HG03060 (cell line): ENCODE measurements at regions not wholly inside any gene's neighbourhood (a gene's known extent, or its start where the extent isn't known, plus 50 kb on each side); places are given as distances from the start of the nearest gene placed in this dataset.
"Not testable (repeated sequence)": the region's sequence is repeated elsewhere in the genome, so short reads cannot be mapped to it uniquely, and the experiment has no call there.

Source experiments
- ATAC-seq: cut with Tn5 transposase; IDR thresholded peaks from one replicate; pipeline ENCODE4 v1.9.1; 2021; ENCODE audit warnings: low read depth, moderate number of reproducible peaks; ENCODE audit not compliant: unreplicated experiment

DNA sequence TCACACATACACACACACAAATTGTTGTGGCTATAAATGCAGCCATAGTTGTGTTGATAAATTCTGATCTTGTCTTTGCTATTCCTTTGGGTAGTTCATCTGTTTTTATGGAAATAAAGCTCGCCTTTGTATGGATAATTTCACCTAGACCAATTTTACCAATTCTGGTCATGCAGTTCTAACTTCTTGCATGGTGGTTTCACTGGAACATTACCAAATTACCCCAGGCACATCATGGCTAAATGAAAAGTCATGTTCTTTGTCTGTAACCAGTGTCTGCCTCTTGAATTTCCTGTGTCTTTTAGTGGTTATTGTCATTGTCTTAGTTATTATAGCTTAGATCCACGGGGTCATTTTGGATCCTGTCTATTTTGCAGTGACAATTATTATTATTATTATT, 50.3 kb upstream of the TMC1 start:
- no peak for ATAC-seq

DNA sequence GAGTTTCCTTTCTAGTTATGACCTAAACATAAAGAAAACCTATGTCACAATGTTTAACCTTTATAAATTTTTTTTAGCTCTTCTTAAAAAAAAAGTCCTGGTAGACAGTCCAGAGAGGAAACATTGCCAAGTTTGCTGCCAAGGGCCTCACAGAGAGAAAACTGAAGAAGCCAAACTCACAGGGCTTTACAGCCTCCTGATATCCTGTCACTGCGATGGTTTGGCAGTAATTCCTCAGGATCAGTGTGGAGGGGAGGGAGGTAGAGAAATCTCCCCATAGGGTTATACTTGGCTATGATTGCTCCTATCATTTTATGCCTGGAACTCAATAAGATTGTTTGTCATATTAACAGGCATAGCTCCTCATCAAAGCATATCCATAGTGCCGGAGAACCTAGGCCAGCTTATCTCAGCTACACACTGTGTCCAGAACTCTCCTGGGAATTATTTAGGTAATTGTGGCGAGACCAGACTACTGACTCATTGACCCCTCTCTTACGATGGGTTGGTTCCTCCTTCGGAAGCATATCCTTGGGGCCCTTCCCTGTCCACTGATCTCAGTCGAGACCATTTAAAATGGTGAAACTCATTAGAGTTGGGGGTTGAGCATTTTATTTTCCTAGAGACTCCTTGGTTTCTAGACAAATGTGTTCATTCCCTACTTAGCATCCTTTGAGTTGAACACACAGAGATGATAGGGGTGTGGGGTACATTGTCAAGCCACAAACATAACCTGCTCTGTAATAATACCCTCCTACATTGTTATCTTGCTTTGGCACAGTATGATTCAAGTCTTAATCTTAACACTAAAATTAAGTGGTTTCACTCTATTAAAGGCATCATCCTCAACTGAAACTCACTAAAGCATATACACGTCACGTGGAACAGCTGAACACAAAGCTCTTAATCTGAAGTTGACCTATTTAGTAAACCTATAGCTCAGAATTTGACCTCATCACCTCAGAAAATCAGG, 53.4 kb upstream of the TMC1 start:
- ATAC-seq: no peak

DNA sequence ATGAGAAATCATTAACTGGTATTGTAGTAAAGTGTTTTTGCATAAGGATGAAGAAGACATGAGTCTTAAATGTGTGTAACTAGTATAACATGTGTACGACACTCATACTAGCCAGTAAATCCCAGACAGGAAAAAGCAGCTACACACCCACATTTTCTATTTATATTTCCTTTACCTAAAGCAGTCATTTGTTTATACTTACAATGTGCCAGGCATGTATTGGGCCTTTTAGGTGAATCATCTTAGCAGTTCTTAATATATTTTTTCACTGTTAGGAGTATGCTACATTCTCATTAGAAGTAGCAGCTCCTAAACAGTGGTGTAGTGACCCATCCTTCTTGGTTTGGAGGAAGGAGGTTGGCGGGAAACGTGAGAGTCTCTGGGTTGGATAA, 55.8 kb upstream of the TMC1 start:
- ATAC-seq: no peak

- ATAC-seq: no peak
These were observed 56.4 kb upstream of the TMC1 start for GRCh38 chr9:72464857-72465592.

GRCh38 chr9:72462340-72462739, 59.1 kb upstream of the TMC1 start:
- ATAC-seq: no peak

DNA sequence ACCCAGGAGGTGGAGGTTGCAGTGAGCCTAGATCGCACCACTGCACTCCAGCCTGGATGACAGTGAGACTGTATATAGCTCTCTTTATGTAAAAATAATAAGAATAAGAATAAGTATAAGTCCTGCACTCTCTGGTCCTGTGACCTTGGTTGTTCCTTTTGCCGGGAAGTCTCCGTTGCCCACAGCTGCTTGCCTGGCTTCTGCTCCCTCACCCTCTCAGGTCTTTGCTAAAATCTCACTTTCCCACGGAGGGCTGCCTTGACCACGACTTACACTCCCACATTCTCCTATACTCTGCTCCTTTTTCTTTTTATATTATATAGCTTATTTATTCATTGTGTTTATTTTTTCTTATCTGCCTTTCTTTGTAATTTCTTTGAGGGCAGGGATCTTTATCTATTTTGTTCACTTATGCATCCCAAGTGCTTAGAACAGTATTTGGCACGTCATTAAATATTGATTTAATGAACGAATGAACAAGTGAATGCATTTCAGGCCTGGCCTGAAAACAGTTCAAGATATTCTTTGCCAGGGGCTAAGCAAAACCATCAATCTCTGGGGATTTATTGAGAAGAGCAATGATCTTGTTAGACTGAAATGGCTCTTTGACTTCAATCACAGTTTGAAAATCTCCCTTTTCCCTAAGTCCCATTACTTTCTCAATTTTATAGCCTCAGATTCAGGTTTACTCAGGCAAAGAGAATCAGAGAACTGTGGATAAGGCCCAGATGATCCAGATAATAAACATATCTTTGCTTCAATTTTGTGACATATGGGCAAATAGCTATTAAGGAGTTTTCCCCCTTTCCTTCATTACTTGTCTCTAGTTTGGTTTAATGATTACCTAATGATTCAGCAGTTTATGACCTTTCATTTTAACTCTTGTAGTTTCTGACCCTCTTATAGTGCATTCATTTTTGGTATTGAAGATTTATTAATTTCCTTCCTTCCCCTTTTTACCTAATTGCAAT, 60.8 kb upstream of the TMC1 start:
- ATAC-seq: no peak

- ATAC-seq: no peak
These were observed 62.1 kb upstream of the TMC1 start for GRCh38 chr9:72459308-72459707.

- ATAC-seq: no peak
These were observed 63.3 kb upstream of the TMC1 start for GRCh38 chr9:72458153-72458552.

DNA sequence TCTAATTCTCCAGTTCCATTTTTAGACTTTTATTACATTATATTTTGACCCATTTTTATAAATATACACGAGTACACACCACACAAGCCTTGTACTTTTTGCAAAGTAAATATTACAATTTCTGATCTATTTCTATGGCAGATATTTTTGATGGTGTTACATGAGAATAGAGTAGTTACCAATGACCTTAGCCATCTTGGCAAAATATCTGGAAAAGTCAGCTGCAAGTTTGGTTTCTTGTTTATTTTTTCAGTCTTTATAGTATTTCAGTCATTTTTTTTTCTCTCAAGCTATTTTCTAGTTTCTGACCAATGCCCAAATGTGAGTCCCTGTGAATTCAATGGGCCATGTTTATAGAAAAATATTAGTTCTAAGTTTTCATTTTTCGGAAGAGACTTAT, 64.0 kb upstream of the TMC1 start:
- no peak for ATAC-seq

DNA sequence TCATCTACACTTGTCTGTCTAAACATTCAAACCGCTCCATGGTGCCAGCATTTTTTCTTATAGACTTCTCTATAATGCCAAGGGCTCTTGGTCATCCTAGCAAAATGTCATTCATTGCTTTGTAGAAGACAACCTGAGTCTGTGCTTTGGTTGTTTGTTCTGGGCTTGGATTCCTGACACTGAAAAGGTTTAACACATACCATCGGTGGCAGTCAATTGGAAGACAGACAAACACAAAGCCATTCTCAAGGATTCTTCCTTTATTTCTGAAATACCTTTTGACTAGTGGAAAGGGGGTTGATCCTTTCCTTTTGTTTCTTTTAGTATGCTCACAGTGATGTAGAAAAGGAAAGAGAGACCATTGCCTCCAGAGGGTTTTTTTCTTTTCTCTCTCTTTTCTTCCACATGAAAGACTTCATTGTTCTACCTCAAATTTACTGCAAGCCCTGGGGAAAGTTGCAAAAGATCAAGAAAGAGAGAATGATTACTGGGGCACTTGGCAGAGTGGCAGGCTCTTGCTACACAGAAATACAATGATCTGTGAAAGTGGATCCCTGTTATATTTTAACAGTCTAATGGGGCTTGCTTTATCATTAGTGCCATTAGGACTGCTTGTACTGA, 66.4 kb upstream of the TMC1 start:
- ATAC-seq: no peak

- no peak for ATAC-seq
These were observed 67.6 kb upstream of the TMC1 start for GRCh38 chr9:72453797-72454196.

DNA sequence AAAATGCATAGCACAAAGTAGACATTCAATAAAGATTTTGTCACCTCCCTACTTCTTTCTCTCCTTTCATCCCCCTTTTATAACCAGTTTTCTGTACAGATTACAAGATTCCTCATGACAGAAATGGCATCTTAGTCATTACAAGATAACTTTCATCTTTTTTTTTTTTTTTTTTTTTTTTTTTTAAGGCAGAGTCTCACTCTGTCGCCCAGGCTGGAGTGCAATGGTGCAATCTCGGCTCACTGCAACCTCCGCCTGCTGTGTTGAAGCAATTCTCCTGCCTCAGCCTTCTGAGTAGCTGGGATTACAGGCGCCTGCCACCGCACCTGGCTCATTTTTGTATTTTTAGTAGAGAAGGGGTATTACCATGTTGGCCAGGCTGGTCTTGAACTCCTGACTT, 75.2 kb upstream of the TMC1 start:
- ATAC-seq: not testable (repeated sequence)

- no peak for ATAC-seq
These were observed 76.0 kb upstream of the TMC1 start for GRCh38 chr9:72445306-72445995.

DNA sequence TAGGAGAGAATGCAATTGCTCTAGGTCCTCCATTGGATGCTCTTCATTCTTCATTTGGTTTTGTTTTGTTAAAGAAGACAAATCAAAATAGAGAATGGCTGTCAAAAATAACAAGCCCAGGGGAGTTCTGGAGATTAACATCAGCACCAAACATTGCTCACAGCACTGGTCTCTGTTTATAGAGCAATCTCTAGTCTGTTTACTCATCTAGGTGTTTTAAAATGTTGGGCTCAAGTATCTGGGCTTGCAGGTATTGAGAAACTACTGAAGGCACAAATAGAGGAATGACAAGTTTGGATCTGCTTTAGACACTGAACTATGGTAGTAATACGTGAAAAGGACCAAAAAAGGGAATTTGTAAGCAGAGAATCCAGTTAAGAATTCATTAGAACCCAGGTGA, 77.0 kb upstream of the TMC1 start:
- no peak for ATAC-seq

GRCh38 chr9:72443855-72444254, 77.6 kb upstream of the TMC1 start:
- peak; percentile 78 for ATAC-seq

GRCh38 chr9:72441848-72442607, 77.0 kb upstream of the ZFAND5 start:
- no peak for ATAC-seq

DNA sequence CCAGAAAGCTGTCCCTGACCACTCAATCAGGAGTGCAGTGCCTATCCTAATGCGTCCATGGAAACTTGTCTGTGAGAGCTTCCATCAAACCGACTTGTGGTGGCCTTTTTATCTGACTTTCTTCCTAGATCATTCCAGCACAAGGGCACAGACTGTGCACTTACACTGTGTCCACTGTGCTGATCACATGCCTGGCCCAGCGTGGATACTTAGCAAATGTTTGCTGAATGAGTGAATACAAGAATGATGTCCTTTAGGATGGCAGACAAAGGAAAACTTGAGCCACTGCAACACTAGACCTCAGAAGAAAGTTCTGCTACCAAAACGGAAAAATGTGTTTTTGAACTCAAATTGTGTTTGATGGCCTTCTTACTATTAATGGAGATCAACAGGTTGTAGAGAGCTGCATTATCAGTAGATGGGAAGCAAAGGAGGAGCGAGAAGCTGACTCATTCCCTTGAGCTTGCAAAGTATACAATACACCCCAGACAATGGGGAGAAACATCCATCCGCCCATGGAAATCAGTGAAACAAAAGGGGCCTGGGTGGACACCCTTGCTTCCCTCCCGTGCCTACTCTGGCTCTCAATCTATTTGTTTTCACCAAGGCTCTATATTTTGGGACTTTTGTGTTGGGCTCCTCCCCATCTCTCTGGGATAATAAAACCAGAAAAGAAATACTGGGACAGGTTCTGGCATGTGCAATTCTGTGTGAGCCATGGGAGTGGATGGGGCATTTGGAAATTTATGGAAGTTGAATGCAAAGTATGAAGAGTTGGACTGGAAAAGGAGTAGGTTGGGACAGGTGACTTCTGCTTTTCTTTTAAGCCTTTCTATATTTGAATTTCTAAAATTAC, 76.2 kb upstream of the ZFAND5 start:
- ATAC-seq: no peak

- ATAC-seq: no peak
These were observed 75.4 kb upstream of the ZFAND5 start for GRCh38 chr9:72440378-72440777.
